Panc1 (cell line): ENCODE measurements at regions not wholly inside any gene's neighbourhood (a gene's known extent, or its start where the extent isn't known, plus 50 kb on each side); places are given as distances from the start of the nearest gene placed in this dataset.

Source experiments
- ATAC-seq: fragments of 200-7000 bp; cut with Tn5 transposase; 2 replicates; pipeline ENCODE4 v1.9.1; 2020; ENCODE audit warnings: mild to moderate bottlenecking, moderate library complexity
- BruUV-seq: library from RNA; stranded (reverse); fragments of 400-500 nt; replicated peaks from 2 replicates; lab custom pipeline; 2021; lab: Mats Ljungman, UMichigan
- CTCF ChIA-PET: fragments of 300-600 bp; sonication (Branson Sonifier 250); formaldehyde crosslinking; loops from one replicate; lab custom pipeline; 2022; ENCODE audit warnings: antibody characterized with exemption; lab: Charles Lee
- POLR2A ChIA-PET: fragments of 300-600 bp; sonication (Branson Sonifier 250); formaldehyde crosslinking; loops from one replicate; lab custom pipeline; 2022; ENCODE audit warnings: antibody characterized with exemption; lab: Charles Lee
- DNase-seq: peaks from one replicate; pipeline ENCODE4 v3.0.0-alpha.2; 2010; ENCODE audit warnings: low read depth, low spot score
- H3K27ac ChIP-seq: 2 replicates; pipeline ENCODE4 v1.5.1; 2011; ENCODE audit warnings: mild to moderate bottlenecking, low read length, inconsistent platforms
- H3K27me3 ChIP-seq: fragments of 200-500 bp; sonication (Bioruptor generic); 2 replicates; pipeline ENCODE4 v1.6.0; 2014; ENCODE audit warnings: low read length, inconsistent platforms; ENCODE audit not compliant: control insufficient read depth, insufficient read depth
- H3K36me3 ChIP-seq: fragments of 200-500 bp; sonication (Bioruptor generic); 2 replicates; pipeline ENCODE4 v1.5.1; 2014; ENCODE audit warnings: inconsistent platforms, mild to moderate bottlenecking, low read length, moderate library complexity; ENCODE audit not compliant: control insufficient read depth, insufficient read depth
- H3K4me1 ChIP-seq: 2 replicates; pipeline ENCODE4 v1.5.1; 2011; ENCODE audit warnings: inconsistent platforms, mild to moderate bottlenecking, low read length, moderate library complexity; ENCODE audit not compliant: control insufficient read depth, insufficient read depth
- H3K4me3 ChIP-seq, 2 experiments: 2 replicates each; pipeline ENCODE4 v1.5.1; 2011 to 2012; ENCODE audit warnings: low read depth in 2 of 2, low read length in 2 of 2, mild to moderate bottlenecking in 2 of 2, inconsistent platforms in 1 of 2, moderate library complexity in 1 of 2
- H3K9me3 ChIP-seq: fragments of 200-500 bp; sonication (Bioruptor generic); 2 replicates; pipeline ENCODE4 v1.5.1; 2014; ENCODE audit warnings: low read depth, mild to moderate bottlenecking, inconsistent platforms, low read length, moderate library complexity; ENCODE audit not compliant: control insufficient read depth, insufficient read depth
- CTCF ChIP-seq: fragments of 450-650 bp; IDR thresholded peaks from 2 replicates; pipeline ENCODE4 v1.5.1; 2017; ENCODE audit warnings: mild to moderate bottlenecking
- POLR2AphosphoS5 ChIP-seq: IDR thresholded peaks from 2 replicates; pipeline ENCODE4 v1.6.1; 2012; ENCODE audit warnings: mild to moderate bottlenecking, low read depth, low read length, moderate library complexity
- REST ChIP-seq, 2 experiments: IDR thresholded peaks; 2 replicates each; pipeline ENCODE4 v1.6.1; 2011 to 2012; ENCODE audit warnings: low read depth in 2 of 2, control low read depth in 1 of 2, low read length in 1 of 2, mild to moderate bottlenecking in 1 of 2, moderate library complexity in 1 of 2; ENCODE audit not compliant: insufficient read depth in 1 of 2
- SIN3A ChIP-seq: IDR thresholded peaks from 2 replicates; pipeline ENCODE4 v1.6.1; 2012; ENCODE audit warnings: low read depth, mild to moderate bottlenecking, low read length, moderate library complexity, borderline replicate concordance; ENCODE audit not compliant: insufficient read depth
- TCF7L2 ChIP-seq: IDR thresholded peaks from 2 replicates; pipeline ENCODE4 v1.6.1; 2011; ENCODE audit warnings: mild to moderate bottlenecking, low read depth, low read length, inconsistent platforms
- in situ Hi-C: cut with HindIII; loops from 2 replicates; pipeline ENCODE4 v1.10.0; 2016; ENCODE audit warnings: low sequenced_read_pairs, low pct_unique_long_range_greater_than_20kb
- intact Hi-C: fragments of 100-400 bp; cut with micrococcal nuclease; formaldehyde crosslinking; loops from one replicate; pipeline ENCODE4 v1.10.0; 2022; ENCODE audit not compliant: unreplicated experiment

- ChIA-PET CTCF (no interaction called here), POLR2A (no interaction called here)
- no TSS peak for BruUV-seq
- TF ChIP-seq POLR2AphosphoS5 (no peak), CTCF (no peak), SIN3A (no peak), TCF7L2 (no peak), REST (IDR thresholded peaks at IDR 0.05; ENCODE audit: insufficient read depth in 1 of 2, low read depth in 2 of 2, low read length in 1 of 2) (no peak)
- in situ Hi-C loops = no loop called here
- H3K4me3 ChIP-seq = no peak overlapping the region
- no peak overlapping the region for H3K27ac ChIP-seq
- ATAC-seq = no peak
- intact Hi-C loops = no loop called here
- no peaks in the 10 kb centered on the region for H3K27me3 ChIP-seq
- no peak for DNase-seq
- H3K9me3 ChIP-seq = no peaks in the 10 kb centered on the region
- H3K36me3 ChIP-seq = no peaks in the 10 kb centered on the region
- H3K4me1 ChIP-seq = no peaks in the 10 kb centered on the region
Observed at GRCh38 chr10:8919280-8919679, 864.8 kb downstream of the GATA3 start.

- H3K4me1 ChIP-seq = no peaks in the 10 kb centered on the region
- POLR2A ChIA-PET = no interaction called here
- intact Hi-C loops = no loop called here
- ATAC-seq (no peak), DNase-seq (no peak)
- BruUV-seq = no TSS peak
- in situ Hi-C loops = no loop called here
- H3K27ac ChIP-seq = no peak overlapping the region
- TF ChIP-seq SIN3A (no peak), TCF7L2 (no peak), CTCF (no peak), POLR2AphosphoS5 (no peak), REST (IDR thresholded peaks at IDR 0.05; ENCODE audit: insufficient read depth in 1 of 2, low read depth in 2 of 2, low read length in 1 of 2) (no peak)
- no peak overlapping the region for H3K4me3 ChIP-seq
- CTCF ChIA-PET = no interaction called here
- no peaks in the 10 kb centered on the region for H3K9me3 ChIP-seq
- no peaks in the 10 kb centered on the region for H3K36me3 ChIP-seq
- H3K27me3 ChIP-seq = no peaks in the 10 kb centered on the region
Observed at GRCh38 chr10:8921568-8921967, 867.1 kb downstream of the GATA3 start.
